HL-60 (cell line): ENCODE measurements at regions not wholly inside any gene's neighbourhood (a gene's known extent, or its start where the extent isn't known, plus 50 kb on each side); places are given as distances from the start of the nearest gene placed in this dataset.

Source experiments
- DNase-seq, 2 experiments: peaks; one replicate each; pipeline ENCODE4 v3.0.0-alpha.2; 2010 to 2020; ENCODE audit warnings: low read depth in 1 of 2, low spot score in 1 of 2
- H3K27ac ChIP-seq: fragments of 250-450 bp; sonication (Bioruptor Pico); replicated peaks from 2 replicates; pipeline ENCODE4 v1.5.1; 2020; ENCODE audit warnings: mild to moderate bottlenecking, moderate library complexity
- H3K27me3 ChIP-seq: fragments of 250-450 bp; sonication (Bioruptor Pico); 2 replicates; pipeline ENCODE4 v1.5.1; 2021; ENCODE audit warnings: mild to moderate bottlenecking, moderate library complexity; ENCODE audit not compliant: insufficient read depth, poor library complexity, severe bottlenecking
- H3K4me3 ChIP-seq: replicated peaks from 2 replicates; pipeline ENCODE4 v1.5.1; 2011; ENCODE audit warnings: mild to moderate bottlenecking, control low read depth, low read length; ENCODE audit not compliant: insufficient read depth
- CTCF ChIP-seq: IDR thresholded peaks from one replicate; pipeline ENCODE4 v1.5.1; 2011; ENCODE audit warnings: low read length, control low read depth, inconsistent platforms; ENCODE audit not compliant: insufficient read depth
- GABPA ChIP-seq: IDR thresholded peaks from 2 replicates; pipeline ENCODE4 v1.6.1; 2012; ENCODE audit warnings: low read depth
- POLR2AphosphoS5 ChIP-seq: IDR thresholded peaks from 2 replicates; pipeline ENCODE4 v1.6.1; 2012; ENCODE audit warnings: low read depth
- REST ChIP-seq: IDR thresholded peaks from 2 replicates; pipeline ENCODE4 v1.6.1; 2012; ENCODE audit warnings: low read depth; ENCODE audit not compliant: insufficient replicate concordance
- SPI1 ChIP-seq: IDR thresholded peaks from 2 replicates; pipeline ENCODE4 v1.6.1; 2012; ENCODE audit warnings: low read depth, mild to moderate bottlenecking, borderline replicate concordance

GRCh38 chr17:34012709-34013375 lies 242.2 kb upstream of the CCL2 start:
- H3K27ac ChIP-seq: no peak overlapping the region
- no peak for TF ChIP-seq REST
- TF ChIP-seq CTCF: no peak
- no peak for TF ChIP-seq GABPA
- no peak for TF ChIP-seq POLR2AphosphoS5
- TF ChIP-seq SPI1: no peak
- no peak overlapping the region for H3K4me3 ChIP-seq
- peaks cover 2% of the 10 kb centered on the region for H3K27me3 ChIP-seq
- DNase-seq: no peak

GRCh38 chr17:34015253-34015652 lies 239.8 kb upstream of the CCL2 start:
- Histone ChIP-seq H3K27ac (no peak overlapping the region), H3K4me3 (no peak overlapping the region), H3K27me3 (no peaks in the 10 kb centered on the region)
- no peak for DNase-seq
- no peak for TF ChIP-seq CTCF
- TF ChIP-seq GABPA: no peak
- no peak for TF ChIP-seq REST
- no peak for TF ChIP-seq SPI1
- TF ChIP-seq POLR2AphosphoS5: no peak

GRCh38 chr17:34024386-34024785 lies 230.7 kb upstream of the CCL2 start:
- no peak for DNase-seq
- Histone ChIP-seq H3K4me3 (no peak overlapping the region), H3K27ac (no peak overlapping the region), H3K27me3 (peaks cover 5% of the 10 kb centered on the region)
- TF ChIP-seq CTCF (no peak), GABPA (no peak), POLR2AphosphoS5 (no peak), SPI1 (no peak), REST (no peak)
